Stimulated activated CD4-positive, alpha-beta T cell treated with anti-CD3 and anti-CD28 coated beads, Interleukin-4, amount 100 ng/mL, for 48 hours (primary cell): ENCODE measurements at regions not wholly inside any gene's neighbourhood (a gene's known extent, or its start where the extent isn't known, plus 50 kb on each side); places are given as distances from the start of the nearest gene placed in this dataset.
"Not testable (repeated sequence)": the region's sequence is repeated elsewhere in the genome, so short reads cannot be mapped to it uniquely, and the experiment has no call there.

Source experiments
- DNase-seq, 2 donors: peaks; one replicate each; pipeline ENCODE4 v3.0.0-alpha.2; 2020; ENCODE audit warnings: low read depth in 2 of 2

GRCh38 chr3:159723295-159723694 is 265.3 kb upstream of the IL12A start:
- no peak for DNase-seq

- no peak for DNase-seq
Observed at GRCh38 chr3:159724627-159725026, 264.0 kb upstream of the IL12A start.

- DNase-seq: no peak
Observed at GRCh38 chr3:159726231-159726964, 262.2 kb upstream of the IL12A start.

GRCh38 chr3:159727506-159727905 is 261.1 kb upstream of the IL12A start:
- no peak for DNase-seq

GRCh38 chr3:159731254-159731653 is 257.4 kb upstream of the IL12A start:
- no peak for DNase-seq

- no peak for DNase-seq
Observed at GRCh38 chr3:159732172-159733111, 256.2 kb upstream of the IL12A start.

- DNase-seq: no peak
Observed at GRCh38 chr3:159733194-159733860, 255.3 kb upstream of the IL12A start.

- DNase-seq: no peak
Observed at GRCh38 chr3:159734681-159735080, 254.0 kb upstream of the IL12A start.

GRCh38 chr3:159739166-159739565 is 249.5 kb upstream of the IL12A start:
- no peak for DNase-seq

- no peak for DNase-seq
Observed at GRCh38 chr3:159739969-159740368, 248.7 kb upstream of the IL12A start.

GRCh38 chr3:159741281-159741680 is 247.4 kb upstream of the IL12A start:
- DNase-seq: no peak

- DNase-seq: no peak
Observed at GRCh38 chr3:159748425-159748824, 240.2 kb upstream of the IL12A start.

- DNase-seq: no peak
Observed at GRCh38 chr3:159749406-159749805, 239.2 kb upstream of the IL12A start.

- no peak for DNase-seq
Observed at GRCh38 chr3:159751146-159751545, 237.5 kb upstream of the IL12A start.

GRCh38 chr3:159751752-159752151 is 236.9 kb upstream of the IL12A start:
- DNase-seq: no peak

GRCh38 chr3:159756279-159757207 is 232.1 kb upstream of the IL12A start:
- not testable (repeated sequence) for DNase-seq

- no peak for DNase-seq
Observed at GRCh38 chr3:159757341-159758060, 231.1 kb upstream of the IL12A start.

GRCh38 chr3:159760046-159760445 is 228.6 kb upstream of the IL12A start:
- no peak for DNase-seq

- DNase-seq: no peak
Observed at GRCh38 chr3:159761369-159761768, 227.3 kb upstream of the IL12A start.

GRCh38 chr3:159761848-159762635 is 226.6 kb upstream of the IL12A start:
- no peak for DNase-seq
